H9 (cell line): ENCODE measurements at regions not wholly inside any gene's neighbourhood (a gene's known extent, or its start where the extent isn't known, plus 50 kb on each side); places are given as distances from the start of the nearest gene placed in this dataset.

Experiments used
- DNase-seq: peaks from one replicate; pipeline ENCODE4 v3.0.0-alpha.2; 2017
- H2AFZ ChIP-seq: one replicate; pipeline ENCODE4 v1.6.1; 2013; ENCODE audit warnings: mild to moderate bottlenecking, low read length, control low read depth, moderate library complexity
- H2AK5ac ChIP-seq: 2 replicates; pipeline ENCODE4 v1.6.1; 2013; ENCODE audit warnings: low read length, control low read depth, mixed read lengths; ENCODE audit not compliant: insufficient read length
- H2BK120ac ChIP-seq: one replicate; pipeline ENCODE4 v1.6.1; 2013; ENCODE audit warnings: low read depth, mild to moderate bottlenecking, low read length, control low read depth, inconsistent platforms; ENCODE audit not compliant: poor library complexity, severe bottlenecking
- H2BK12ac ChIP-seq: 2 replicates; pipeline ENCODE4 v1.6.1; 2013; ENCODE audit warnings: low read length, control low read depth, mixed read lengths, low read depth; ENCODE audit not compliant: insufficient read length
- H2BK15ac ChIP-seq: 2 replicates; pipeline ENCODE4 v1.6.1; 2013; ENCODE audit warnings: low read depth, low read length, control low read depth
- H2BK20ac ChIP-seq: one replicate; pipeline ENCODE4 v1.6.1; 2013; ENCODE audit warnings: low read depth, mild to moderate bottlenecking, low read length, control low read depth, inconsistent platforms; ENCODE audit not compliant: poor library complexity, severe bottlenecking
- H2BK5ac ChIP-seq: 2 replicates; pipeline ENCODE4 v1.6.1; 2013; ENCODE audit warnings: low read length, control low read depth, mixed read lengths; ENCODE audit not compliant: insufficient read length
- H3K14ac ChIP-seq: 2 replicates; pipeline ENCODE4 v1.6.1; 2013; ENCODE audit warnings: low read length, control low read depth; ENCODE audit not compliant: insufficient read depth
- H3K18ac ChIP-seq: 2 replicates; pipeline ENCODE4 v1.6.1; 2013; ENCODE audit warnings: low read depth, mild to moderate bottlenecking, mixed read lengths, low read length, control low read depth; ENCODE audit not compliant: insufficient read length
- H3K23ac ChIP-seq: 2 replicates; pipeline ENCODE4 v1.6.1; 2013; ENCODE audit warnings: low read length, control low read depth, mixed read lengths, low read depth; ENCODE audit not compliant: insufficient read length
- H3K23me2 ChIP-seq: 2 replicates; pipeline ENCODE4 v1.6.1; 2013; ENCODE audit warnings: low read depth, mild to moderate bottlenecking, mixed read lengths, low read length, control low read depth; ENCODE audit not compliant: insufficient read length, poor library complexity, severe bottlenecking
- H3K27ac ChIP-seq: 2 replicates; pipeline ENCODE4 v1.5.1; 2013; ENCODE audit warnings: low read length, control low read depth, mixed read lengths, low read depth; ENCODE audit not compliant: insufficient read length
- H3K27me3 ChIP-seq: 2 replicates; pipeline ENCODE4 v1.6.1; 2013; ENCODE audit warnings: low read length, control low read depth, inconsistent platforms; ENCODE audit not compliant: insufficient read depth
- H3K4ac ChIP-seq: 2 replicates; pipeline ENCODE4 v1.6.1; 2013; ENCODE audit warnings: low read depth, mild to moderate bottlenecking, control low read depth, inconsistent platforms, low read length, moderate library complexity
- H3K4me1 ChIP-seq: 2 replicates; pipeline ENCODE4 v1.6.1; 2013; ENCODE audit warnings: low read length, control low read depth, inconsistent platforms; ENCODE audit not compliant: insufficient read depth
- H3K4me2 ChIP-seq: 2 replicates; pipeline ENCODE4 v1.6.1; 2013; ENCODE audit warnings: low read length, control low read depth, mixed read lengths; ENCODE audit not compliant: insufficient read length, insufficient read depth
- H3K56ac ChIP-seq: 2 replicates; pipeline ENCODE4 v1.6.1; 2013; ENCODE audit warnings: low read depth, mild to moderate bottlenecking, mixed read lengths, low read length, control low read depth; ENCODE audit not compliant: insufficient read length
- H3K79me1 ChIP-seq: 2 replicates; pipeline ENCODE4 v1.6.1; 2013; ENCODE audit warnings: low read depth, mild to moderate bottlenecking, moderate library complexity, low read length, control low read depth, inconsistent platforms; ENCODE audit not compliant: insufficient read depth, poor library complexity, severe bottlenecking
- H3K79me2 ChIP-seq: 2 replicates; pipeline ENCODE4 v1.6.1; 2013; ENCODE audit warnings: low read length, control low read depth, inconsistent platforms; ENCODE audit not compliant: insufficient read depth
- H3K9ac ChIP-seq: 2 replicates; pipeline ENCODE4 v1.6.1; 2013; ENCODE audit warnings: low read length, control low read depth, mixed read lengths; ENCODE audit not compliant: insufficient read length; ENCODE audit errors: extremely low read depth
- H3K9me3 ChIP-seq: one replicate; pipeline ENCODE4 v1.6.1; 2013; ENCODE audit warnings: low read depth, low read length, inconsistent platforms; ENCODE audit not compliant: control insufficient read depth
- H3T11ph ChIP-seq: one replicate; pipeline ENCODE4 v1.6.1; 2013; ENCODE audit warnings: mild to moderate bottlenecking, low read length, control low read depth, inconsistent platforms
- H4K20me1 ChIP-seq: one replicate; pipeline ENCODE4 v1.6.1; 2013; ENCODE audit not compliant: control insufficient read depth, insufficient read length, insufficient read depth
- H4K5ac ChIP-seq: 2 replicates; pipeline ENCODE4 v1.6.1; 2013; ENCODE audit warnings: low read depth, mild to moderate bottlenecking, mixed read lengths, low read length, control low read depth; ENCODE audit not compliant: insufficient read length
- H4K8ac ChIP-seq: replicated peaks from 2 replicates; pipeline ENCODE4 v1.6.1; 2013; ENCODE audit warnings: low read length, control low read depth, mixed read lengths, low read depth; ENCODE audit not compliant: insufficient read length
- H4K91ac ChIP-seq: 2 replicates; pipeline ENCODE4 v1.6.1; 2013; ENCODE audit warnings: low read depth, mild to moderate bottlenecking, moderate library complexity, mixed read lengths, low read length, control low read depth; ENCODE audit not compliant: insufficient read length
- H3K27ac Mint-ChIP-seq, 3 experiments: 2 replicates in 2 of 3; 3 replicates in 1 of 3; pipeline ENCODE4 v1.8.0; 2020 to 2021; ENCODE audit warnings: mixed read lengths in 3 of 3, mild to moderate bottlenecking in 1 of 3, moderate library complexity in 1 of 3
- H3K27me3 Mint-ChIP-seq: 2 replicates; pipeline ENCODE4 v1.8.0; 2021; ENCODE audit warnings: low read depth, mild to moderate bottlenecking, moderate library complexity, mixed read lengths
- H3K36me3 Mint-ChIP-seq, 3 experiments: 2 replicates in 2 of 3; 3 replicates in 1 of 3; pipeline ENCODE4 v1.8.0; 2020 to 2021; ENCODE audit warnings: low read depth in 3 of 3, mixed read lengths in 3 of 3; ENCODE audit not compliant: insufficient read depth in 1 of 3
- H3K4me1 Mint-ChIP-seq, 2 experiments: 2 replicates each; pipeline ENCODE4 v1.8.0; 2020; ENCODE audit warnings: mixed read lengths in 2 of 2
- H3K4me3 Mint-ChIP-seq, 2 experiments: 2 replicates in 1 of 2; 3 replicates in 1 of 2; pipeline ENCODE4 v1.8.0; 2020 to 2021; ENCODE audit warnings: mild to moderate bottlenecking in 2 of 2, mixed read lengths in 2 of 2, moderate library complexity in 1 of 2
- H3K9me3 Mint-ChIP-seq, 2 experiments: 2 replicates in 1 of 2; 3 replicates in 1 of 2; pipeline ENCODE4 v1.8.0; 2020; ENCODE audit warnings: mild to moderate bottlenecking in 2 of 2, mixed read lengths in 2 of 2, moderate library complexity in 1 of 2
- WGBS: extraction: QIAGEN DNeasy Blood & Tissue Kit; methylation state at CpG from one replicate; pipeline ENCODE4 v1.1.7; 2013; ENCODE audit warnings: missing lambda C conversion rate, low lambda C conversion rate, mixed read lengths; ENCODE audit not compliant: insufficient read length; ENCODE audit errors: extremely low coverage; 5-methylcytosine and 5-hydroxymethylcytosine counted together
- TF ChIP-seq, protein P1 (sequence below): fragments of 200-600 bp; sonication (generic); conservative IDR thresholded peaks from 3 replicates; pipeline ENCODE4 v1.8.0; 2021; ENCODE audit warnings: antibody characterized with exemption, mild to moderate bottlenecking

DNA sequence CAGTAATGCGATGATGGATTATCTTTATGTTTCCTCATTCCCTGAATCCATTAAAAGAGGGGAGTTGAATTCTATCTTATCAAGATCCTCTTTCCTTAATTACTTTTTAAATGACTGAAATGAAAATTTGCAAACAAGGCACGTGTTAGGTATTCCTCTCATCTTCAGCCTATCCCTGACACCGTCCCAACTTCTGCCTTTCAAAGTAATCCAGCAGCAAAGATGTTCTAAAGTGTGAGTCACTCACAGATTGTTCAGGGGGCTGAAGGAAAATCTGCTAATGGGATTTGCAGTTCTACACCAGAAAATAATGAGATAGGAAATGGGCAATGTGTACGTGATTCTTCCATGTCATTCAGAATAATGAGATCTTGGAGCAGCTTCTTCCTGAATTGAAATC lies 403.0 kb downstream of the ARHGEF28 start:
- no peak overlapping the region for H3K4ac ChIP-seq
- H3K27me3 Mint-ChIP-seq, result no peaks in the 10 kb centered on the region
- H3K23ac ChIP-seq, result no peak overlapping the region
- H3K36me3 Mint-ChIP-seq, result no peaks in the 10 kb centered on the region
- no peak overlapping the region for H2AK5ac ChIP-seq
- no peaks in the 10 kb centered on the region for H3K79me1 ChIP-seq
- H3K56ac ChIP-seq, result no peak overlapping the region
- no peaks in the 10 kb centered on the region for H3K27me3 ChIP-seq
- peaks cover 5 to 9% of the 10 kb centered on the region in 2 experiments; a peak in 3 of 4 replicates for H3K4me1 Mint-ChIP-seq
- H4K20me1 ChIP-seq, result no peaks in the 10 kb centered on the region
- no peak overlapping the region for H3K18ac ChIP-seq
- H3K4me3 Mint-ChIP-seq, result no peak overlapping the region
- TF ChIP-seq, protein P1, sequence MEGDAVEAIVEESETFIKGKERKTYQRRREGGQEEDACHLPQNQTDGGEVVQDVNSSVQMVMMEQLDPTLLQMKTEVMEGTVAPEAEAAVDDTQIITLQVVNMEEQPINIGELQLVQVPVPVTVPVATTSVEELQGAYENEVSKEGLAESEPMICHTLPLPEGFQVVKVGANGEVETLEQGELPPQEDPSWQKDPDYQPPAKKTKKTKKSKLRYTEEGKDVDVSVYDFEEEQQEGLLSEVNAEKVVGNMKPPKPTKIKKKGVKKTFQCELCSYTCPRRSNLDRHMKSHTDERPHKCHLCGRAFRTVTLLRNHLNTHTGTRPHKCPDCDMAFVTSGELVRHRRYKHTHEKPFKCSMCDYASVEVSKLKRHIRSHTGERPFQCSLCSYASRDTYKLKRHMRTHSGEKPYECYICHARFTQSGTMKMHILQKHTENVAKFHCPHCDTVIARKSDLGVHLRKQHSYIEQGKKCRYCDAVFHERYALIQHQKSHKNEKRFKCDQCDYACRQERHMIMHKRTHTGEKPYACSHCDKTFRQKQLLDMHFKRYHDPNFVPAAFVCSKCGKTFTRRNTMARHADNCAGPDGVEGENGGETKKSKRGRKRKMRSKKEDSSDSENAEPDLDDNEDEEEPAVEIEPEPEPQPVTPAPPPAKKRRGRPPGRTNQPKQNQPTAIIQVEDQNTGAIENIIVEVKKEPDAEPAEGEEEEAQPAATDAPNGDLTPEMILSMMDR, result no peak
- no peak overlapping the region for H3K27ac Mint-ChIP-seq
- no peaks in the 10 kb centered on the region for H3K23me2 ChIP-seq
- H3K9ac ChIP-seq, result no peak overlapping the region
- H2BK20ac ChIP-seq, result no peak overlapping the region
- H3K9me3 Mint-ChIP-seq, result no peaks in the 10 kb centered on the region
- H2BK15ac ChIP-seq, result no peak overlapping the region
- no peaks in the 10 kb centered on the region for H3K79me2 ChIP-seq
- H2BK120ac ChIP-seq, result no peak overlapping the region
- H4K8ac ChIP-seq, result no peak overlapping the region
- no peak for DNase-seq
- H2BK12ac ChIP-seq, result no peak overlapping the region
- no peak overlapping the region for H2BK5ac ChIP-seq
- no peak overlapping the region for H3K27ac ChIP-seq
- no peak overlapping the region for H3K14ac ChIP-seq
- no peak overlapping the region for H3K4me2 ChIP-seq
- no peak overlapping the region for H4K91ac ChIP-seq
- WGBS, result no CpG with 5 or more reads among the region's 4 CpGs
- no peaks in the 10 kb centered on the region for H3K9me3 ChIP-seq
- H3K4me1 ChIP-seq, result no peaks in the 10 kb centered on the region
- H2AFZ ChIP-seq, result no peak overlapping the region
- no peak overlapping the region for H3T11ph ChIP-seq
- no peak overlapping the region for H4K5ac ChIP-seq
